ENCODE measurements at regions not wholly inside any gene's neighbourhood (a gene's known extent, or its start where the extent isn't known, plus 50 kb on each side); places are given as distances from the start of the nearest gene placed in this dataset.

- TF ChIP-seq, protein P1, sequence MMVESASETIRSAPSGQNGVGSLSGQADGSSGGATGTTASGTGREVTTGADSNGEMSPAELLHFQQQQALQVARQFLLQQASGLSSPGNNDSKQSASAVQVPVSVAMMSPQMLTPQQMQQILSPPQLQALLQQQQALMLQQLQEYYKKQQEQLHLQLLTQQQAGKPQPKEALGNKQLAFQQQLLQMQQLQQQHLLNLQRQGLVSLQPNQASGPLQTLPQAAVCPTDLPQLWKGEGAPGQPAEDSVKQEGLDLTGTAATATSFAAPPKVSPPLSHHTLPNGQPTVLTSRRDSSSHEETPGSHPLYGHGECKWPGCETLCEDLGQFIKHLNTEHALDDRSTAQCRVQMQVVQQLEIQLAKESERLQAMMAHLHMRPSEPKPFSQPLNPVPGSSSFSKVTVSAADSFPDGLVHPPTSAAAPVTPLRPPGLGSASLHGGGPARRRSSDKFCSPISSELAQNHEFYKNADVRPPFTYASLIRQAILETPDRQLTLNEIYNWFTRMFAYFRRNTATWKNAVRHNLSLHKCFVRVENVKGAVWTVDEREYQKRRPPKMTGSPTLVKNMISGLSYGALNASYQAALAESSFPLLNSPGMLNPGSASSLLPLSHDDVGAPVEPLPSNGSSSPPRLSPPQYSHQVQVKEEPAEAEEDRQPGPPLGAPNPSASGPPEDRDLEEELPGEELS (CRISPR knock-in tag; IDR thresholded peaks at IDR 0.05): no peak
- TF ChIP-seq, protein P2, sequence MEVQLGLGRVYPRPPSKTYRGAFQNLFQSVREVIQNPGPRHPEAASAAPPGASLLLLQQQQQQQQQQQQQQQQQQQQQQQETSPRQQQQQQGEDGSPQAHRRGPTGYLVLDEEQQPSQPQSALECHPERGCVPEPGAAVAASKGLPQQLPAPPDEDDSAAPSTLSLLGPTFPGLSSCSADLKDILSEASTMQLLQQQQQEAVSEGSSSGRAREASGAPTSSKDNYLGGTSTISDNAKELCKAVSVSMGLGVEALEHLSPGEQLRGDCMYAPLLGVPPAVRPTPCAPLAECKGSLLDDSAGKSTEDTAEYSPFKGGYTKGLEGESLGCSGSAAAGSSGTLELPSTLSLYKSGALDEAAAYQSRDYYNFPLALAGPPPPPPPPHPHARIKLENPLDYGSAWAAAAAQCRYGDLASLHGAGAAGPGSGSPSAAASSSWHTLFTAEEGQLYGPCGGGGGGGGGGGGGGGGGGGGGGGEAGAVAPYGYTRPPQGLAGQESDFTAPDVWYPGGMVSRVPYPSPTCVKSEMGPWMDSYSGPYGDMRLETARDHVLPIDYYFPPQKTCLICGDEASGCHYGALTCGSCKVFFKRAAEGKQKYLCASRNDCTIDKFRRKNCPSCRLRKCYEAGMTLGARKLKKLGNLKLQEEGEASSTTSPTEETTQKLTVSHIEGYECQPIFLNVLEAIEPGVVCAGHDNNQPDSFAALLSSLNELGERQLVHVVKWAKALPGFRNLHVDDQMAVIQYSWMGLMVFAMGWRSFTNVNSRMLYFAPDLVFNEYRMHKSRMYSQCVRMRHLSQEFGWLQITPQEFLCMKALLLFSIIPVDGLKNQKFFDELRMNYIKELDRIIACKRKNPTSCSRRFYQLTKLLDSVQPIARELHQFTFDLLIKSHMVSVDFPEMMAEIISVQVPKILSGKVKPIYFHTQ (CRISPR knock-in tag; IDR thresholded peaks at IDR 0.05): no peak
- TF ChIP-seq GABPB1 (CRISPR knock-in tag; IDR thresholded peaks at IDR 0.05) (no peak), TCF7 (CRISPR knock-in tag; IDR thresholded peaks at IDR 0.05; ENCODE audit: low read depth) (no peak), PRRX2 (CRISPR knock-in tag; IDR thresholded peaks at IDR 0.05) (no peak), EMX1 (CRISPR knock-in tag; IDR thresholded peaks at IDR 0.05) (no peak), CTCF (IDR thresholded peaks at IDR 0.05) (no peak), ZNF423 (CRISPR knock-in tag; IDR thresholded peaks at IDR 0.05) (no peak)
- TF ChIP-seq, protein P3, sequence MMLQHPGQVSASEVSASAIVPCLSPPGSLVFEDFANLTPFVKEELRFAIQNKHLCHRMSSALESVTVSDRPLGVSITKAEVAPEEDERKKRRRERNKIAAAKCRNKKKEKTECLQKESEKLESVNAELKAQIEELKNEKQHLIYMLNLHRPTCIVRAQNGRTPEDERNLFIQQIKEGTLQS (CRISPR knock-in tag; conservative IDR thresholded peaks at IDR 0.05): no peak
- TF ChIP-seq, protein P4, sequence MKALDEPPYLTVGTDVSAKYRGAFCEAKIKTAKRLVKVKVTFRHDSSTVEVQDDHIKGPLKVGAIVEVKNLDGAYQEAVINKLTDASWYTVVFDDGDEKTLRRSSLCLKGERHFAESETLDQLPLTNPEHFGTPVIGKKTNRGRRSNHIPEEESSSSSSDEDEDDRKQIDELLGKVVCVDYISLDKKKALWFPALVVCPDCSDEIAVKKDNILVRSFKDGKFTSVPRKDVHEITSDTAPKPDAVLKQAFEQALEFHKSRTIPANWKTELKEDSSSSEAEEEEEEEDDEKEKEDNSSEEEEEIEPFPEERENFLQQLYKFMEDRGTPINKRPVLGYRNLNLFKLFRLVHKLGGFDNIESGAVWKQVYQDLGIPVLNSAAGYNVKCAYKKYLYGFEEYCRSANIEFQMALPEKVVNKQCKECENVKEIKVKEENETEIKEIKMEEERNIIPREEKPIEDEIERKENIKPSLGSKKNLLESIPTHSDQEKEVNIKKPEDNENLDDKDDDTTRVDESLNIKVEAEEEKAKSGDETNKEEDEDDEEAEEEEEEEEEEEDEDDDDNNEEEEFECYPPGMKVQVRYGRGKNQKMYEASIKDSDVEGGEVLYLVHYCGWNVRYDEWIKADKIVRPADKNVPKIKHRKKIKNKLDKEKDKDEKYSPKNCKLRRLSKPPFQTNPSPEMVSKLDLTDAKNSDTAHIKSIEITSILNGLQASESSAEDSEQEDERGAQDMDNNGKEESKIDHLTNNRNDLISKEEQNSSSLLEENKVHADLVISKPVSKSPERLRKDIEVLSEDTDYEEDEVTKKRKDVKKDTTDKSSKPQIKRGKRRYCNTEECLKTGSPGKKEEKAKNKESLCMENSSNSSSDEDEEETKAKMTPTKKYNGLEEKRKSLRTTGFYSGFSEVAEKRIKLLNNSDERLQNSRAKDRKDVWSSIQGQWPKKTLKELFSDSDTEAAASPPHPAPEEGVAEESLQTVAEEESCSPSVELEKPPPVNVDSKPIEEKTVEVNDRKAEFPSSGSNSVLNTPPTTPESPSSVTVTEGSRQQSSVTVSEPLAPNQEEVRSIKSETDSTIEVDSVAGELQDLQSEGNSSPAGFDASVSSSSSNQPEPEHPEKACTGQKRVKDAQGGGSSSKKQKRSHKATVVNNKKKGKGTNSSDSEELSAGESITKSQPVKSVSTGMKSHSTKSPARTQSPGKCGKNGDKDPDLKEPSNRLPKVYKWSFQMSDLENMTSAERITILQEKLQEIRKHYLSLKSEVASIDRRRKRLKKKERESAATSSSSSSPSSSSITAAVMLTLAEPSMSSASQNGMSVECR (CRISPR knock-in tag; IDR thresholded peaks at IDR 0.05; ENCODE audit: borderline replicate concordance): no peak
- Mint-ChIP-seq H3K4me3 (no peak overlapping the region), H3K27ac (no peak overlapping the region), H3K9me3 (no peaks in the 10 kb centered on the region), H3K4me1 (no peaks in the 10 kb centered on the region), H3K27me3 (ENCODE audit: low read depth) (no peaks in the 10 kb centered on the region), H3K36me3 (no peaks in the 10 kb centered on the region)
- ChIA-PET POLR2A (no interaction called here), CTCF (no interaction called here)
- ATAC-seq (no peak), DNase-seq (ENCODE audit: low spot score) (no peak)
These were observed 74.4 kb upstream of the KLF13 start for GRCh38 chr15:31252171-31252785.

GRCh38 chr15:31254431-31255175, 72.0 kb upstream of the KLF13 start:
- H3K9me3 Mint-ChIP-seq: peaks cover 8% of the 10 kb centered on the region
- POLR2A ChIA-PET: no interaction called here
- CTCF ChIA-PET: no interaction called here
- DNase-seq (ENCODE audit: low spot score): no peak
- H3K27me3 Mint-ChIP-seq (ENCODE audit: low read depth): no peaks in the 10 kb centered on the region
- no peaks in the 10 kb centered on the region for H3K36me3 Mint-ChIP-seq
- H3K27ac Mint-ChIP-seq: no peak overlapping the region
- H3K4me1 Mint-ChIP-seq: no peaks in the 10 kb centered on the region
- no peak for ATAC-seq
- H3K4me3 Mint-ChIP-seq: no peak overlapping the region
- TF ChIP-seq AFF4 (CRISPR knock-in tag; IDR thresholded peaks at IDR 0.05; ENCODE audit: borderline replicate concordance) (no peak), TCF7 (CRISPR knock-in tag; IDR thresholded peaks at IDR 0.05; ENCODE audit: low read depth) (no peak)
- TF ChIP-seq, protein P5, sequence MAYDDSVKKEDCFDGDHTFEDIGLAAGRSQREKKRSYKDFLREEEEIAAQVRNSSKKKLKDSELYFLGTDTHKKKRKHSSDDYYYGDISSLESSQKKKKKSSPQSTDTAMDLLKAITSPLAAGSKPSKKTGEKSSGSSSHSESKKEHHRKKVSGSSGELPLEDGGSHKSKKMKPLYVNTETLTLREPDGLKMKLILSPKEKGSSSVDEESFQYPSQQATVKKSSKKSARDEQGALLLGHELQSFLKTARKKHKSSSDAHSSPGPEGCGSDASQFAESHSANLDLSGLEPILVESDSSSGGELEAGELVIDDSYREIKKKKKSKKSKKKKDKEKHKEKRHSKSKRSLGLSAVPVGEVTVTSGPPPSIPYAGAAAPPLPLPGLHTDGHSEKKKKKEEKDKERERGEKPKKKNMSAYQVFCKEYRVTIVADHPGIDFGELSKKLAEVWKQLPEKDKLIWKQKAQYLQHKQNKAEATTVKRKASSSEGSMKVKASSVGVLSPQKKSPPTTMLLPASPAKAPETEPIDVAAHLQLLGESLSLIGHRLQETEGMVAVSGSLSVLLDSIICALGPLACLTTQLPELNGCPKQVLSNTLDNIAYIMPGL (CRISPR knock-in tag; IDR thresholded peaks at IDR 0.05): no peak

Measured in WTC11 (cell line).